Cardiac septum (tissue), 1 donor: ENCODE measurements at regions not wholly inside any gene's neighbourhood (a gene's known extent, or its start where the extent isn't known, plus 50 kb on each side); places are given as distances from the start of the nearest gene placed in this dataset.

Source experiments
- DNase-seq: peaks from one replicate; pipeline ENCODE4 v3.0.0-alpha.2; 2020; ENCODE audit warnings: low spot score
- intact Hi-C: fragments of 100-400 bp; cut with DNase I; formaldehyde crosslinking; loops from one replicate; pipeline ENCODE4 v1.14.0; 2022
- donor health status: DM: no; HTN: no; CAD: no.

DNA sequence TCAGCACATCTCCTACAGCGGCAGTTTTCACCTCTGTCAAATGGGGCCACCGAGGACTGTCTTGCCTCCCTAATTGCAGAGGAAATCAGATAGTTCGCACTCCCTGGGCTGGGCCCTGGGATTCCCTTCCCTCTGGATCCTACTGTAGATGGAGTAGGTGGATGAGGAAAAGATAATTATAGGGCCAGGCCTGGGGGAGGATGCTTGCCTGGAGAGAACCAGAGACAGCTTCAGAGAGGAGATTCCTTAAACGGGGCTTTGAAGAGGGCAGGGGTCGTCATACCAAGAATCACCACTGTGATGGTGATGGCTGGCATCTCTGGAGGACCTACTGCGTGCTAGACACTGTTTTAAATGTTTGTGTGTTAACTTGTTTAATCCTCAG lies 50.8 kb upstream of the SLC6A6 start:
- no peak for DNase-seq
- intact Hi-C loops: no loop called here

GRCh38 chr3:14352002-14352627 lies 50.3 kb upstream of the SLC6A6 start:
- intact Hi-C loops: no loop called here
- DNase-seq: no peak
